H7 (cell line): ENCODE measurements at regions not wholly inside any gene's neighbourhood (a gene's known extent, or its start where the extent isn't known, plus 50 kb on each side); places are given as distances from the start of the nearest gene placed in this dataset.
"Not testable (repeated sequence)": the region's sequence is repeated elsewhere in the genome, so short reads cannot be mapped to it uniquely, and the experiment has no call there.

ENCODE experiments used
- DNase-seq: peaks from one replicate; pipeline ENCODE4 v3.0.0; 2012
- H3K27me3 ChIP-seq: 2 replicates; pipeline ENCODE4 v1.6.0; 2011; ENCODE audit warnings: mild to moderate bottlenecking, low read length; ENCODE audit not compliant: control insufficient read depth, insufficient read depth
- H3K36me3 ChIP-seq: replicated peaks from 2 replicates; pipeline ENCODE4 v1.5.1; 2011; ENCODE audit warnings: low read length; ENCODE audit not compliant: control insufficient read depth, insufficient read depth
- H3K4me3 ChIP-seq: 2 replicates; pipeline ENCODE4 v1.5.1; 2011; ENCODE audit warnings: low read depth, mild to moderate bottlenecking, control low read depth, low read length, moderate library complexity; ENCODE audit not compliant: insufficient read depth

GRCh38 chr11:97621282-97621681 lies 1231.5 kb downstream of the JRKL start:
- H3K36me3 ChIP-seq = no peaks in the 10 kb centered on the region
- no peak for DNase-seq

GRCh38 chr11:97622795-97623194 lies 1233.0 kb downstream of the JRKL start:
- H3K4me3 ChIP-seq = no peak overlapping the region
- DNase-seq = no peak
- no peaks in the 10 kb centered on the region for H3K36me3 ChIP-seq
- H3K27me3 ChIP-seq = no peaks in the 10 kb centered on the region; the same call in 1 of the 2 replicates

More at GRCh38 chr11:97621282-97621681, 1231.5 kb downstream of the JRKL start:
- H3K4me3 ChIP-seq = no peak overlapping the region
- no peaks in the 10 kb centered on the region; the same call in 1 of the 2 replicates for H3K27me3 ChIP-seq

GRCh38 chr11:97636741-97637140 lies 1246.9 kb downstream of the JRKL start:
- H3K4me3 ChIP-seq, H3K27me3 ChIP-seq, DNase-seq, H3K36me3 ChIP-seq: not testable (repeated sequence)

- Histone ChIP-seq H3K4me3 (no peak overlapping the region), H3K27me3 (no peaks in the 10 kb centered on the region; the same call in 1 of the 2 replicates), H3K36me3 (no peaks in the 10 kb centered on the region)
- DNase-seq = no peak
Observed at GRCh38 chr11:97637701-97638100, 1247.9 kb downstream of the JRKL start.

GRCh38 chr11:97638641-97639224 lies 1248.9 kb downstream of the JRKL start:
- no peaks in the 10 kb centered on the region; the same call in 1 of the 2 replicates for H3K27me3 ChIP-seq
- no peak for DNase-seq
- H3K4me3 ChIP-seq = no peak overlapping the region
- no peaks in the 10 kb centered on the region for H3K36me3 ChIP-seq

GRCh38 chr11:97641988-97642387 lies 1252.2 kb downstream of the JRKL start:
- H3K27me3 ChIP-seq = no peaks in the 10 kb centered on the region; the same call in 1 of the 2 replicates
- no peak for DNase-seq
- no peak overlapping the region for H3K4me3 ChIP-seq
- no peaks in the 10 kb centered on the region for H3K36me3 ChIP-seq

GRCh38 chr11:97645736-97646135 lies 1255.9 kb downstream of the JRKL start:
- H3K27me3 ChIP-seq = no peaks in the 10 kb centered on the region
- no peak overlapping the region for H3K4me3 ChIP-seq
- no peaks in the 10 kb centered on the region for H3K36me3 ChIP-seq
- DNase-seq = no peak

- H3K4me3 ChIP-seq = no peak overlapping the region
- H3K36me3 ChIP-seq = no peaks in the 10 kb centered on the region
- DNase-seq = no peak
- H3K27me3 ChIP-seq = no peaks in the 10 kb centered on the region
Observed at GRCh38 chr11:97656356-97656755, 1266.5 kb downstream of the JRKL start.

- no peaks in the 10 kb centered on the region for H3K27me3 ChIP-seq
- H3K4me3 ChIP-seq = no peak overlapping the region
- DNase-seq = no peak
- H3K36me3 ChIP-seq = no peaks in the 10 kb centered on the region
Observed at GRCh38 chr11:97657852-97658251, 1268.0 kb downstream of the JRKL start.

GRCh38 chr11:97667057-97667456 lies 1277.2 kb downstream of the JRKL start:
- DNase-seq = no peak
- no peak overlapping the region for H3K4me3 ChIP-seq
- H3K36me3 ChIP-seq = no peaks in the 10 kb centered on the region
- H3K27me3 ChIP-seq = no peaks in the 10 kb centered on the region

- H3K27me3 ChIP-seq = no peaks in the 10 kb centered on the region
- DNase-seq = peak; percentile 12
- no peak overlapping the region for H3K4me3 ChIP-seq
- H3K36me3 ChIP-seq = no peaks in the 10 kb centered on the region
Observed at GRCh38 chr11:97683733-97684132, 1293.9 kb downstream of the JRKL start.

GRCh38 chr11:97684486-97685439 lies 1295.0 kb downstream of the JRKL start:
- H3K27me3 ChIP-seq = no peaks in the 10 kb centered on the region
- DNase-seq = no peak
- no peaks in the 10 kb centered on the region for H3K36me3 ChIP-seq
- H3K4me3 ChIP-seq = no peak overlapping the region

GRCh38 chr11:97685695-97686094 lies 1295.9 kb downstream of the JRKL start:
- no peak for DNase-seq
- H3K4me3 ChIP-seq = no peak overlapping the region
- no peaks in the 10 kb centered on the region for H3K27me3 ChIP-seq
- no peaks in the 10 kb centered on the region for H3K36me3 ChIP-seq

GRCh38 chr11:97687111-97687510 lies 1297.3 kb downstream of the JRKL start:
- no peak for DNase-seq
- Histone ChIP-seq H3K36me3 (no peaks in the 10 kb centered on the region), H3K4me3 (no peak overlapping the region), H3K27me3 (no peaks in the 10 kb centered on the region)

GRCh38 chr11:97691061-97691460 lies 1301.2 kb downstream of the JRKL start:
- Histone ChIP-seq H3K36me3 (no peaks in the 10 kb centered on the region), H3K4me3 (no peak overlapping the region), H3K27me3 (no peaks in the 10 kb centered on the region)
- DNase-seq = no peak
